ENCODE measurements at regions not wholly inside any gene's neighbourhood (a gene's known extent, or its start where the extent isn't known, plus 50 kb on each side); places are given as distances from the start of the nearest gene placed in this dataset.
"Not testable (repeated sequence)": the region's sequence is repeated elsewhere in the genome, so short reads cannot be mapped to it uniquely, and the experiment has no call there.

DNA sequence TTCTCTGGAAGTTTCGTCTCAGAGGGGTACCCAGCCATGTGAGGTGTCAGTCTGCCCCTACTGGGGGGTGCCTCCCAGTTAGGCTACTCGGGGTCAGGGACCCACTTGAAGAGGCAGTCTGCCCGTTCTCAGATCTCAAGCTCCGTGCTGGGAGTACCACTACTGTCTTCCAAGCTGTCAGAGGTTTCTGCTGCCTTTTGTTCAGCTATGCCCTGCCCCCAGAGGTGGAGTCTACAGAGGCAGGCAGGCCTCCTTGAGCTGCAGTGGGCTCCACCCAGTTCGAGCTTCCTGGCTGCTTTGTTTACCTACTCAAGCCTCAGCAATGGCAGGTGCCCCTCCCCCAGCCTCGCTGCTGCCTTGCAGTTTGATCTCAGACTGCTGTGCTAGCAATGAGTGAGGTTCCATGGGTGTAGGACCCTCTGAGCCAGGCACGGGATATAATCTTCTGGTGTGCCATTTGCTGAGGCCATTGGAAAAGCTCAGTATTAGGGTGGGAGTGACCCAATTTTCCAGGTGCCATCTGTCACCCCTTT is 71.0 kb upstream of the SH3GLB1 start:
- not testable (repeated sequence) for H3K4me3 ChIP-seq (ENCODE audit: low read depth, low read length); DNase-seq (ENCODE audit: low read depth)

DNA sequence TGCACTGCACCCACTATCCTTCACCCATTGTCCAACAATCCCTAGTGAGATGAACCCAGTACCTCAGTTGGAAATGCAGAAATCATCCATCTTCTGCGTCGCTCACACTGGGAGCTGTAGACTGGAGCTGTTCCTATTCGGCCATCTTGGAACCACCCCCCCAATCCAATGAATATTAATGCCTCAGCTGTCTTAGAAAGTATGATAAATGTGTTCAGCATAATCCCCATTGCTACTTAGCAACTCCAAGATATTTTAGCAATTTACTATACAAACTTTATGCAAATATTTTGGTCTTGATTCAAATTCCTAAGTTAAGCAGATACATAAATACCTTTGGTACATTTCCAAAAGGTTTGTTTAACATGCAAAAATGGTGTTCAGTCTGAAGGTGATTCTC is 70.5 kb upstream of the SH3GLB1 start:
- no peak for DNase-seq (ENCODE audit: low read depth)
- H3K4me3 ChIP-seq (ENCODE audit: low read depth, low read length), result no peak overlapping the region
- TF ChIP-seq, protein P1, sequence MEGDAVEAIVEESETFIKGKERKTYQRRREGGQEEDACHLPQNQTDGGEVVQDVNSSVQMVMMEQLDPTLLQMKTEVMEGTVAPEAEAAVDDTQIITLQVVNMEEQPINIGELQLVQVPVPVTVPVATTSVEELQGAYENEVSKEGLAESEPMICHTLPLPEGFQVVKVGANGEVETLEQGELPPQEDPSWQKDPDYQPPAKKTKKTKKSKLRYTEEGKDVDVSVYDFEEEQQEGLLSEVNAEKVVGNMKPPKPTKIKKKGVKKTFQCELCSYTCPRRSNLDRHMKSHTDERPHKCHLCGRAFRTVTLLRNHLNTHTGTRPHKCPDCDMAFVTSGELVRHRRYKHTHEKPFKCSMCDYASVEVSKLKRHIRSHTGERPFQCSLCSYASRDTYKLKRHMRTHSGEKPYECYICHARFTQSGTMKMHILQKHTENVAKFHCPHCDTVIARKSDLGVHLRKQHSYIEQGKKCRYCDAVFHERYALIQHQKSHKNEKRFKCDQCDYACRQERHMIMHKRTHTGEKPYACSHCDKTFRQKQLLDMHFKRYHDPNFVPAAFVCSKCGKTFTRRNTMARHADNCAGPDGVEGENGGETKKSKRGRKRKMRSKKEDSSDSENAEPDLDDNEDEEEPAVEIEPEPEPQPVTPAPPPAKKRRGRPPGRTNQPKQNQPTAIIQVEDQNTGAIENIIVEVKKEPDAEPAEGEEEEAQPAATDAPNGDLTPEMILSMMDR (IDR thresholded peaks at IDR 0.05; ENCODE audit: low read depth, low read length, missing control alignments), result no peak

DNA sequence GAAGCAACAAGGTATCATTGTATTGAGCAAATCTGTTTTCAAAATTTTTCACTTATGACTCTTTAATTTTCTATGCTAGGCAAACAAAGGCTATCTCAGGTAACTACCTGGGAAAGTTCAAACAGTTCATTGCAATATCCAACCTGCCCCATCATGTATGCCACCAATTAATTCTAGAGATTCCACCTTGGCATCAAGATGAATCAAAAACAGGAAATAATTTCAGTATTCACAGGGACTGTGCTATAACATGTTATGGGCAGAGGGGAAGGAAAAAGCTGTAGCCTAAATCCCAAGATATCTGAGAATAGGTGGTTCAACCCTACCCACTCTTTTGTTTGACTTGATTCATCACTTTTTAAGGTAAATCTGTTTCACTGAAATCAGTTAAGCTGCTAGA is 67.5 kb upstream of the SH3GLB1 start:
- TF ChIP-seq, protein P1 (IDR thresholded peaks at IDR 0.05; ENCODE audit: low read depth, low read length, missing control alignments), result no peak
- H3K4me3 ChIP-seq (ENCODE audit: low read depth, low read length), result no peak overlapping the region
- DNase-seq (ENCODE audit: low read depth), result no peak

DNA sequence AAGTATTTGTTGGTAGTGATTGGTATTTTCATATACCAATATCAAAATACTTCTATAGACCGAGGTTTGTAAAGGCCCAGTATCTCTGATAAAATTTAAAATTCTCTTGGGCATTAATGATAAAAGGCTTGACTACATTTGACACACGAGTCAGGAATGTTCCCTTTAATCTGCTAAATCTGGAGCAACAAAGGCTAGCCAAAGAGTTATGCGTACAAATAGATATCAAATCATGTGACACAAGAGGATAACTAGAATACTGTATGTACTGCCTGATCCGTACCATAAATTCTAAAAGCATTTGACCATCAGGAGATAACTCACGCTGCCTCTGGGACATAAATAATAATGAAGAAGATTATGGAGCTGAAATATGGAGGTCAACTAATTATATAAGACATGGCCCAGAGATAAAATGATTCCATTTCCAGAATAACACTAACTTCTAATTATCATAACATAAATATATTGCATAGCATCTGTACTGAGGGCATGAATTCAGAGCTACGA is 64.2 kb upstream of the SH3GLB1 start:
- H3K4me3 ChIP-seq (ENCODE audit: low read depth, low read length), result no peak overlapping the region
- TF ChIP-seq, protein P1 (IDR thresholded peaks at IDR 0.05; ENCODE audit: low read depth, low read length, missing control alignments), result no peak
- no peak for DNase-seq (ENCODE audit: low read depth)

DNA sequence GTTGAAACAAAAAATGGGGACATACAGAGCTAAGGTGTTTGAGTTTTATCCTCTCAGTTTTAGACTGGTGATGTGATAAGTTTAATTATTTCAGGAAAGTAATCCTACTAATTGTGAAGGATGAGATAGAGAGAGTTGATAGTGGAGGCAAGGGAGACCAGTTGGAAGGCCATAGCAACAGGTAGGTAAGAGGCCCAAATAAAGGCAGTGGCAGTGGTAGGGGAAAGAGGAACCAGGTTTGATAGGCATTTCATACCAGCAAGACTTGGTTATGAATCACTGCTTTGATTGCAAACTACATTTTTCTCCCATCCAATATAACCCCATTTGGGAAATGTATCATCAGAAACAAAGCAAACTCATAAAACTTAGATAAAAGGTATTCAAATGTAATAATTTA is 63.1 kb upstream of the SH3GLB1 start:
- TF ChIP-seq, protein P1 (IDR thresholded peaks at IDR 0.05; ENCODE audit: low read depth, low read length, missing control alignments), result no peak
- no peak for DNase-seq (ENCODE audit: low read depth)
- no peak overlapping the region for H3K4me3 ChIP-seq (ENCODE audit: low read depth, low read length)

DNA sequence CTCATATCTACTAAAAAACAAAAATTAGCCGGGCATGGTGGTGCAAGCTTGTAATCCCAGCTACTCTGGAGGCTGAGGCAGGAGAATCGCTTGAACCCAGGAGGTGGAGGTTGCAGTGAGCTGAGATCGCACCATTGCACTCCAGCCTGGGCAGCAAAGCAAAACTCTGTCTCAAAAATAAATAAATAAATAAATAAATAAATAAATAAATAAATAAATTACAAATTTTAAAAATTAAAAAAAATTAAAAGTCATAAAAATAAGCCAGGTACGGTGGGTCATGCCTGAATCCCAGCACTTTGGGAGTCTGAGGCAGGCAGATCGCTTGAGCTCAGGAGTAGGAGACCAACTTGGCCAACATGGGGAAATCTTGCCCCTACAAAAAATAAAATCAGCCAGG is 59.7 kb upstream of the SH3GLB1 start:
- not testable (repeated sequence) for DNase-seq (ENCODE audit: low read depth); H3K4me3 ChIP-seq (ENCODE audit: low read depth, low read length)

DNA sequence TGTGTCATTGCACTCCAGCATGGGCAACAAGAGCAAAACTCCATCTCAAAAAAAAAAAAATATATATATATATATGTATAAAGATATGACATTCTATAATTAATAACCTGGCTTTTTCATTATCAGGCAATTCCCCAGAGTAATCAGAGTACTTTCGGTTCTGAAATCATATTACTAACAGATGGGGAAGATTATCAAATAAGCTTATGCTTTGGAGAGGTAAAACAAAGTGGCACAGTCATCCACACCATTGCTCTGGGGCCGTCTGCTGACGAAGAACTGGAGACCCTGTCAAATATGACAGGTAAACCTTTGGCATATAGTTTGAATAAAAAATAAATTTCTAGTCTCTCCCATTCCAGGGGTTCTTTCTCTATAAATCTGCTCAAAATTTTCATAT is 58.5 kb upstream of the SH3GLB1 start:
- H3K4me3 ChIP-seq (ENCODE audit: low read depth, low read length), result no peak overlapping the region
- TF ChIP-seq, protein P1 (IDR thresholded peaks at IDR 0.05; ENCODE audit: low read depth, low read length, missing control alignments), result no peak
- no peak for DNase-seq (ENCODE audit: low read depth)

DNA sequence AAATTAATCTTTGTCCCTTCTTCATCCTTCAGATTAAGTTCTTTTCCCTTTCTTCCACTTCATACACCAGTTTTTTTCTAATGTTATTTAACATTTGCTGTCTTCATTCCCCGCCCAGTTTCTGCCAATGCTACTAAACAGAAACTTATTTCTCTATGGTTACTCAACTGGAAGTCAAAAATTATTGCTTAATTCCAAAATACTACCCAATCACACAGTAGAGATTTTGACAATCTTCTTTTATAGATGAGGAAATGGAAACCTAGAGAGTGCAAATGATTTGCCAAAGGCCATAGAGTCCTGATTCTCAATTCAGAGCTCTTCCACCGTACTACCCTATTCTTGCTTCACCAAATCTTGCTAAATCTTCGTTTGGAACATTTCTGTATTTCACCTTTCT is 58.1 kb upstream of the SH3GLB1 start:
- TF ChIP-seq, protein P1 (IDR thresholded peaks at IDR 0.05; ENCODE audit: low read depth, low read length, missing control alignments), result no peak
- H3K4me3 ChIP-seq (ENCODE audit: low read depth, low read length), result no peak overlapping the region
- no peak for DNase-seq (ENCODE audit: low read depth)
